WTC11 (cell line): ENCODE measurements at regions not wholly inside any gene's neighbourhood (a gene's known extent, or its start where the extent isn't known, plus 50 kb on each side); places are given as distances from the start of the nearest gene placed in this dataset.

Experiments
- ATF3 ChIP-seq: sonication (generic); formaldehyde crosslinking; conservative IDR thresholded peaks from 2 replicates; pipeline ENCODE4 v1.8.1; 2022; ENCODE audit warnings: mild to moderate bottlenecking, missing genetic modification reagents
- CREM ChIP-seq: sonication (generic); formaldehyde crosslinking; IDR thresholded peaks from 2 replicates; pipeline ENCODE4 v1.8.1; 2022; ENCODE audit warnings: mild to moderate bottlenecking, missing genetic modification reagents, moderate library complexity
- E2F5 ChIP-seq: sonication (generic); formaldehyde crosslinking; IDR thresholded peaks from 2 replicates; pipeline ENCODE4 v1.8.1; 2022; ENCODE audit warnings: mild to moderate bottlenecking, moderate library complexity, missing genetic modification reagents
- ELF4 ChIP-seq: sonication (generic); formaldehyde crosslinking; IDR thresholded peaks from 2 replicates; pipeline ENCODE4 v1.8.1; 2022; ENCODE audit warnings: low read depth, mild to moderate bottlenecking, moderate library complexity, missing genetic modification reagents
- ETV6 ChIP-seq: sonication (generic); formaldehyde crosslinking; IDR thresholded peaks from 2 replicates; pipeline ENCODE4 v1.8.1; 2022; ENCODE audit warnings: mild to moderate bottlenecking, missing genetic modification reagents
- FOXK1 ChIP-seq: sonication (generic); formaldehyde crosslinking; IDR thresholded peaks from 2 replicates; pipeline ENCODE4 v1.8.0; 2022; ENCODE audit warnings: mild to moderate bottlenecking, moderate library complexity, missing genetic modification reagents
- MAX ChIP-seq: sonication (generic); formaldehyde crosslinking; IDR thresholded peaks from 2 replicates; pipeline ENCODE4 v1.8.0; 2022; ENCODE audit warnings: mild to moderate bottlenecking, missing genetic modification reagents
- NR2C2 ChIP-seq: sonication (generic); formaldehyde crosslinking; IDR thresholded peaks from 2 replicates; pipeline ENCODE4 v1.8.0; 2022; ENCODE audit warnings: mild to moderate bottlenecking, missing genetic modification reagents
- SMAD4 ChIP-seq: sonication (generic); formaldehyde crosslinking; IDR thresholded peaks from 2 replicates; pipeline ENCODE4 v1.8.0; 2022; ENCODE audit warnings: mild to moderate bottlenecking, missing genetic modification reagents
- TP53 ChIP-seq: sonication (generic); formaldehyde crosslinking; IDR thresholded peaks from 2 replicates; pipeline ENCODE4 v1.8.1; 2023; ENCODE audit warnings: mild to moderate bottlenecking, missing genetic modification reagents
- USF1 ChIP-seq: sonication (generic); formaldehyde crosslinking; IDR thresholded peaks from 2 replicates; pipeline ENCODE4 v1.8.0; 2022; ENCODE audit warnings: mild to moderate bottlenecking, missing genetic modification reagents
- ZNF263 ChIP-seq: sonication (generic); formaldehyde crosslinking; IDR thresholded peaks from 2 replicates; pipeline ENCODE4 v1.8.1; 2022; ENCODE audit warnings: low read depth, mild to moderate bottlenecking, moderate library complexity, missing genetic modification reagents
- ZNF396 ChIP-seq: fragments of 250-450 bp; sonication (Bioruptor Pico); IDR thresholded peaks from 2 replicates; pipeline ENCODE4 v1.8.0; 2021; ENCODE audit warnings: mild to moderate bottlenecking, moderate library complexity, borderline replicate concordance
- ZNF423 ChIP-seq: fragments of 250-450 bp; sonication (Bioruptor Pico); IDR thresholded peaks from 2 replicates; pipeline ENCODE4 v2.1.2; 2022; ENCODE audit warnings: mild to moderate bottlenecking, moderate library complexity
- ZNF532 ChIP-seq: fragments of 250-450 bp; sonication (Bioruptor Pico); IDR thresholded peaks from 2 replicates; pipeline ENCODE4 v1.9.0; 2021; ENCODE audit warnings: mild to moderate bottlenecking, borderline replicate concordance
- TF ChIP-seq, protein P1 (sequence below): fragments of 200-600 bp; IDR thresholded peaks from 2 replicates; pipeline ENCODE4 v1.8.0; 2022; ENCODE audit warnings: antibody characterized with exemption
- TF ChIP-seq, protein P2 (sequence below): sonication (generic); formaldehyde crosslinking; IDR thresholded peaks from 2 replicates; pipeline ENCODE4 v1.8.1; 2023; ENCODE audit warnings: mild to moderate bottlenecking, moderate library complexity, missing genetic modification reagents
- TF ChIP-seq, protein P3 (sequence below): fragments of 250-450 bp; sonication (Bioruptor Pico); IDR thresholded peaks from 2 replicates; pipeline ENCODE4 v1.9.0; 2021; ENCODE audit warnings: moderate library complexity, mild to moderate bottlenecking, inconsistent platforms, borderline replicate concordance
- TF ChIP-seq, protein P4 (sequence below): sonication (generic); formaldehyde crosslinking; IDR thresholded peaks from 2 replicates; pipeline ENCODE4 v1.8.0; 2023; ENCODE audit warnings: mild to moderate bottlenecking, missing genetic modification reagents
- TF ChIP-seq, protein P5 (sequence below): sonication (generic); formaldehyde crosslinking; IDR thresholded peaks from 2 replicates; pipeline ENCODE4 v1.8.1; 2023; ENCODE audit warnings: mild to moderate bottlenecking, missing genetic modification reagents

DNA sequence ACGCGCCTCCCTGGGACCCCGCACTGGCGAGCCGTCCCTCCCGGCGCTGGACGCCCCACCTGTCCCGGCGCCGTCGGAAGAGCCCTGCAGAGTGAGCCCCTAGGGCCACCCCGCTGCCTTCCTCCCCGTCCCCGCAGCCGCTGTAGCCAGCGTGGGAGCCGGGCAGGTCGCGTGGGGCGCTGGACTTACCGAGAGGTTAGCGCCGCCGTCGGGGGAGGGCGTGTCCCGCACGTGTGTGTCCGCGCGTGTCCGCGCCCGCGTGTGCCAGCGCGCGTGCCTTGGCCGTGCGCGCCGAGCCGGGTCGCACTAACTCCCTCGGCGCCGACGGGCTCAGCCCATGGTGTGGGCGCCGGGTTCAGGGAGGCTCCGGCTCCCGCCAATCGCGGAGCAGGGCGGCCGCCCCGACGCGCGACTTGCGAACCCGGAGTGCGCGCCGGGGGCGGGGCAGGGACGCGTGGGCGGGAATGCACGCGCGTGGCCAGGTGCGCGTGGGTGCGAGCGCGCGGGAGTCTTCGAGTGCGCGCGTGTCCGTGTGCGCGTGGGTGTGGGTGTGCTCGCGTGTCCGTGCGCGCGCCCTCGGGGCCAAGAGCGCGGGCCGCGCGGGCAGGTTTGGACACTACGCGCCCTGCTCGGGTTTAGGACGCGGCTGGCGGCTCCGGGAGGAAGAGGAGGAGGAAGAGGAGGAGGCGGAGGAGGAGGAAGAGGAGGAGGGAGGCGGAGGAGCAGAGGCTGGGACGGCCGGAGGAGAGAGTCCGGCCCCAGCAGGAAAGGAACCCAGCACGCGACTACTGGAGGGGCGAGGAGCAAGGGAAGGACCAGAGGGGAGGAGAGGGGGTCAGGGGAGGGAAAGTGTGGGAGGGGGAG lies 145.2 kb upstream of the ETS2 start (continued):
- TF ChIP-seq, protein P1, sequence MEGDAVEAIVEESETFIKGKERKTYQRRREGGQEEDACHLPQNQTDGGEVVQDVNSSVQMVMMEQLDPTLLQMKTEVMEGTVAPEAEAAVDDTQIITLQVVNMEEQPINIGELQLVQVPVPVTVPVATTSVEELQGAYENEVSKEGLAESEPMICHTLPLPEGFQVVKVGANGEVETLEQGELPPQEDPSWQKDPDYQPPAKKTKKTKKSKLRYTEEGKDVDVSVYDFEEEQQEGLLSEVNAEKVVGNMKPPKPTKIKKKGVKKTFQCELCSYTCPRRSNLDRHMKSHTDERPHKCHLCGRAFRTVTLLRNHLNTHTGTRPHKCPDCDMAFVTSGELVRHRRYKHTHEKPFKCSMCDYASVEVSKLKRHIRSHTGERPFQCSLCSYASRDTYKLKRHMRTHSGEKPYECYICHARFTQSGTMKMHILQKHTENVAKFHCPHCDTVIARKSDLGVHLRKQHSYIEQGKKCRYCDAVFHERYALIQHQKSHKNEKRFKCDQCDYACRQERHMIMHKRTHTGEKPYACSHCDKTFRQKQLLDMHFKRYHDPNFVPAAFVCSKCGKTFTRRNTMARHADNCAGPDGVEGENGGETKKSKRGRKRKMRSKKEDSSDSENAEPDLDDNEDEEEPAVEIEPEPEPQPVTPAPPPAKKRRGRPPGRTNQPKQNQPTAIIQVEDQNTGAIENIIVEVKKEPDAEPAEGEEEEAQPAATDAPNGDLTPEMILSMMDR = no peak
- TF ChIP-seq ZNF396 (CRISPR knock-in tag) (no peak), ZNF263 (peak; percentile 99), ZNF423 (CRISPR knock-in tag) (0 out of 2 replicates have a peak, but pooled peaks have one; percentile 17), MAX (CRISPR knock-in tag) (peak; percentile 57; the same call in 1 of the 2 replicates), TP53 (0 out of 2 replicates have a peak, but pooled peaks have one; percentile 34), ATF3 (no peak), ETV6 (peak; percentile 58), CREM (CRISPR knock-in tag) (no peak), ZNF532 (CRISPR knock-in tag) (no peak), NR2C2 (CRISPR knock-in tag) (no peak), FOXK1 (CRISPR knock-in tag) (no peak), USF1 (CRISPR knock-in tag) (no peak), SMAD4 (CRISPR knock-in tag) (no peak), ELF4 (CRISPR knock-in tag) (peak; percentile 70; the same call in 1 of the 2 replicates), E2F5 (peak; percentile 31; the same call in 1 of the 2 replicates)
- TF ChIP-seq, protein P2, sequence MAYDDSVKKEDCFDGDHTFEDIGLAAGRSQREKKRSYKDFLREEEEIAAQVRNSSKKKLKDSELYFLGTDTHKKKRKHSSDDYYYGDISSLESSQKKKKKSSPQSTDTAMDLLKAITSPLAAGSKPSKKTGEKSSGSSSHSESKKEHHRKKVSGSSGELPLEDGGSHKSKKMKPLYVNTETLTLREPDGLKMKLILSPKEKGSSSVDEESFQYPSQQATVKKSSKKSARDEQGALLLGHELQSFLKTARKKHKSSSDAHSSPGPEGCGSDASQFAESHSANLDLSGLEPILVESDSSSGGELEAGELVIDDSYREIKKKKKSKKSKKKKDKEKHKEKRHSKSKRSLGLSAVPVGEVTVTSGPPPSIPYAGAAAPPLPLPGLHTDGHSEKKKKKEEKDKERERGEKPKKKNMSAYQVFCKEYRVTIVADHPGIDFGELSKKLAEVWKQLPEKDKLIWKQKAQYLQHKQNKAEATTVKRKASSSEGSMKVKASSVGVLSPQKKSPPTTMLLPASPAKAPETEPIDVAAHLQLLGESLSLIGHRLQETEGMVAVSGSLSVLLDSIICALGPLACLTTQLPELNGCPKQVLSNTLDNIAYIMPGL (CRISPR knock-in tag) = 0 out of 2 replicates have a peak, but pooled peaks have one; percentile 12
- TF ChIP-seq, protein P3, sequence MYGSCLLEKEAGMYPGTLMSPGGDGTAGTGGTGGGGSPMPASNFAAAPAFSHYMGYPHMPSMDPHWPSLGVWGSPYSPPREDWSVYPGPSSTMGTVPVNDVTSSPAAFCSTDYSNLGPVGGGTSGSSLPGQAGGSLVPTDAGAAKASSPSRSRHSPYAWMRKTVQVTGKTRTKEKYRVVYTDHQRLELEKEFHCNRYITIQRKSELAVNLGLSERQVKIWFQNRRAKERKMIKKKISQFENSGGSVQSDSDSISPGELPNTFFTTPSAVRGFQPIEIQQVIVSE (CRISPR knock-in tag) = no peak
- TF ChIP-seq, protein P4, sequence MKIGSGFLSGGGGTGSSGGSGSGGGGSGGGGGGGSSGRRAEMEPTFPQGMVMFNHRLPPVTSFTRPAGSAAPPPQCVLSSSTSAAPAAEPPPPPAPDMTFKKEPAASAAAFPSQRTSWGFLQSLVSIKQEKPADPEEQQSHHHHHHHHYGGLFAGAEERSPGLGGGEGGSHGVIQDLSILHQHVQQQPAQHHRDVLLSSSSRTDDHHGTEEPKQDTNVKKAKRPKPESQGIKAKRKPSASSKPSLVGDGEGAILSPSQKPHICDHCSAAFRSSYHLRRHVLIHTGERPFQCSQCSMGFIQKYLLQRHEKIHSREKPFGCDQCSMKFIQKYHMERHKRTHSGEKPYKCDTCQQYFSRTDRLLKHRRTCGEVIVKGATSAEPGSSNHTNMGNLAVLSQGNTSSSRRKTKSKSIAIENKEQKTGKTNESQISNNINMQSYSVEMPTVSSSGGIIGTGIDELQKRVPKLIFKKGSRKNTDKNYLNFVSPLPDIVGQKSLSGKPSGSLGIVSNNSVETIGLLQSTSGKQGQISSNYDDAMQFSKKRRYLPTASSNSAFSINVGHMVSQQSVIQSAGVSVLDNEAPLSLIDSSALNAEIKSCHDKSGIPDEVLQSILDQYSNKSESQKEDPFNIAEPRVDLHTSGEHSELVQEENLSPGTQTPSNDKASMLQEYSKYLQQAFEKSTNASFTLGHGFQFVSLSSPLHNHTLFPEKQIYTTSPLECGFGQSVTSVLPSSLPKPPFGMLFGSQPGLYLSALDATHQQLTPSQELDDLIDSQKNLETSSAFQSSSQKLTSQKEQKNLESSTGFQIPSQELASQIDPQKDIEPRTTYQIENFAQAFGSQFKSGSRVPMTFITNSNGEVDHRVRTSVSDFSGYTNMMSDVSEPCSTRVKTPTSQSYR (CRISPR knock-in tag) = no peak
- TF ChIP-seq, protein P5, sequence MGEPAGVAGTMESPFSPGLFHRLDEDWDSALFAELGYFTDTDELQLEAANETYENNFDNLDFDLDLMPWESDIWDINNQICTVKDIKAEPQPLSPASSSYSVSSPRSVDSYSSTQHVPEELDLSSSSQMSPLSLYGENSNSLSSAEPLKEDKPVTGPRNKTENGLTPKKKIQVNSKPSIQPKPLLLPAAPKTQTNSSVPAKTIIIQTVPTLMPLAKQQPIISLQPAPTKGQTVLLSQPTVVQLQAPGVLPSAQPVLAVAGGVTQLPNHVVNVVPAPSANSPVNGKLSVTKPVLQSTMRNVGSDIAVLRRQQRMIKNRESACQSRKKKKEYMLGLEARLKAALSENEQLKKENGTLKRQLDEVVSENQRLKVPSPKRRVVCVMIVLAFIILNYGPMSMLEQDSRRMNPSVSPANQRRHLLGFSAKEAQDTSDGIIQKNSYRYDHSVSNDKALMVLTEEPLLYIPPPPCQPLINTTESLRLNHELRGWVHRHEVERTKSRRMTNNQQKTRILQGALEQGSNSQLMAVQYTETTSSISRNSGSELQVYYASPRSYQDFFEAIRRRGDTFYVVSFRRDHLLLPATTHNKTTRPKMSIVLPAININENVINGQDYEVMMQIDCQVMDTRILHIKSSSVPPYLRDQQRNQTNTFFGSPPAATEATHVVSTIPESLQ (CRISPR knock-in tag) = no peak
